Parathyroid adenoma (tissue), 2 donors: ENCODE measurements at regions not wholly inside any gene's neighbourhood (a gene's known extent, or its start where the extent isn't known, plus 50 kb on each side); places are given as distances from the start of the nearest gene placed in this dataset.

Experiments used
- H2AFZ ChIP-seq: fragments of 300-600 bp; sonication (generic); one replicate; pipeline ENCODE4 v1.7.0; 2017; ENCODE audit warnings: antibody characterized with exemption, mild to moderate bottlenecking
- H3K27ac ChIP-seq: fragments of 300-600 bp; sonication (generic); one replicate; pipeline ENCODE4 v1.7.0; 2017
- H3K27me3 ChIP-seq: fragments of 300-600 bp; sonication (generic); one replicate; pipeline ENCODE4 v1.7.0; 2017; ENCODE audit warnings: low read length; ENCODE audit not compliant: control insufficient read depth, insufficient read depth
- H3K36me3 ChIP-seq: fragments of 300-600 bp; sonication (generic); one replicate; pipeline ENCODE4 v1.7.0; 2017; ENCODE audit warnings: low read length; ENCODE audit not compliant: control insufficient read depth, insufficient read depth
- H3K4me1 ChIP-seq: fragments of 300-600 bp; sonication (generic); one replicate; pipeline ENCODE4 v1.7.0; 2017; ENCODE audit warnings: control low read depth
- H3K4me2 ChIP-seq: fragments of 300-600 bp; sonication (generic); one replicate; pipeline ENCODE4 v1.7.0; 2017; ENCODE audit warnings: low read length
- H3K4me3 ChIP-seq: fragments of 300-600 bp; sonication (generic); one replicate; pipeline ENCODE4 v1.7.0; 2017; ENCODE audit warnings: low read depth, low read length
- H3K79me2 ChIP-seq: fragments of 300-600 bp; sonication (generic); one replicate; pipeline ENCODE4 v1.7.0; 2017; ENCODE audit warnings: control low read depth
- H3K9ac ChIP-seq: fragments of 300-600 bp; sonication (generic); one replicate; pipeline ENCODE4 v1.7.0; 2017; ENCODE audit warnings: mild to moderate bottlenecking
- H3K9me3 ChIP-seq: fragments of 300-600 bp; sonication (generic); one replicate; pipeline ENCODE4 v1.7.0; 2017; ENCODE audit warnings: low read length; ENCODE audit not compliant: control insufficient read depth
- CTCF ChIP-seq: fragments of 300-600 bp; sonication (generic); IDR thresholded peaks from one replicate; pipeline ENCODE4 v1.7.0; 2017; ENCODE audit warnings: antibody characterized with exemption, mild to moderate bottlenecking
- donor health status: primary hyperparathyroidism.

DNA sequence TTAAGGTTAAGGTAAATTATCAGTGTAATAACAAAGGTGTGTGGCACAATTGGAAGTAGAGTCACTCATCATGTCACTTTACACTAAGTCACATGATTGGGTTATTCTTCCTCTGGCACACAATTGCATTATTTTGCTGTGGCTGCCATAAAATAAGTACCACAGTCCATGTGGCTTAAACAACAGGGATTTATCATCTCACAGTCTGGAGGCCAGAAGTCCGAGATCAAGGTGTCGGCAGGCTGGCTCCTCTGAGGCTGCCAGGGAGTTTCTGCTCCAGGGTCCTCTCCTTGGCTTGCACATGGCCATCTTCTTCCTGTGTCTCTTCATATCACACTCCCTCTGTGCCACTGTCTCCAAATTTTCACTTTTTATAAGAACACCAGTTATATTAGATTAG, 421.2 kb downstream of the CMPK2 start:
- H3K4me3 ChIP-seq, result no peak overlapping the region
- no peak overlapping the region for H3K9ac ChIP-seq
- H3K9me3 ChIP-seq, result no peaks in the 10 kb centered on the region
- TF ChIP-seq CTCF, result no peak
- H3K4me1 ChIP-seq, result no peaks in the 10 kb centered on the region
- H2AFZ ChIP-seq, result no peak overlapping the region
- H3K36me3 ChIP-seq, result no peaks in the 10 kb centered on the region
- H3K27me3 ChIP-seq, result no peaks in the 10 kb centered on the region
- no peaks in the 10 kb centered on the region for H3K79me2 ChIP-seq
- no peak overlapping the region for H3K4me2 ChIP-seq
- H3K27ac ChIP-seq, result no peak overlapping the region

GRCh38 chr2:6445156-6445555, 420.6 kb downstream of the CMPK2 start:
- Histone ChIP-seq H3K27me3 (no peaks in the 10 kb centered on the region), H3K27ac (no peak overlapping the region), H3K9ac (no peak overlapping the region), H3K9me3 (no peaks in the 10 kb centered on the region), H3K36me3 (no peaks in the 10 kb centered on the region), H2AFZ (no peak overlapping the region), H3K79me2 (no peaks in the 10 kb centered on the region), H3K4me2 (no peak overlapping the region), H3K4me3 (no peak overlapping the region), H3K4me1 (no peaks in the 10 kb centered on the region)
- TF ChIP-seq CTCF, result no peak

DNA sequence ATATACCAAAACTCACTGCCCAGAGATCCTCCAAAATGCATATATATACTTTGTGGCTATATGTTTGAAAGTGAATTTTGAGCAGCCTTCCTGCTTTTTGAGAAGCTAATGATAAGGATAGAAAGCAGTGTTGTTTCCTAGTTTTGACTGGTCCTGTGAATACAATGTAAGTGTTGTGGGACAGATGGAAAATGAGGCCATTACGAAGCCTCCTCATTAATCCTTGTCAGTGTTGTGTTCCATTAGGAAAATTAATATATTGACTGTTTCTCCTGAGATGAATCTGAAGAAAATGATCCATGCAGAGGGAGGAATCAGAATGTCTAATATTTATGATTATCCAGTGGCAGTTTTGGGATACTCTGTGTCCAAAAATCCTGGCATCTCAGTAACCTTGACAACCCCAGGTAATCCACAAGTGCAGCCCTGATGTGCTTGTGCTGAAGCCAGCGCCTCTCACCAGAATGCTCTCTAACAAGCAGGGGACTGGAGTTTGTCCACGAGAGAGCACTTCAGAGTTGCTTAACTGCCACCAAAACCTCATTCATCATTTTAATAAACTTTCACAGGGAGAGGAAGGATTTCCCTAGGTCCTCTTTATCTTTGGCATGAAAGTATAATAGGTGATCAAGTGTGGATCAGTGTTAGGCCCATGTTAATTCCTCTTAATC, 418.6 kb downstream of the CMPK2 start:
- H3K9ac ChIP-seq, result no peak overlapping the region
- no peaks in the 10 kb centered on the region for H3K79me2 ChIP-seq
- H3K36me3 ChIP-seq, result no peaks in the 10 kb centered on the region
- H3K4me3 ChIP-seq, result no peak overlapping the region
- H3K4me2 ChIP-seq, result no peak overlapping the region
- H3K27ac ChIP-seq, result no peak overlapping the region
- TF ChIP-seq CTCF, result no peak
- H3K9me3 ChIP-seq, result no peaks in the 10 kb centered on the region
- no peak overlapping the region for H2AFZ ChIP-seq
- H3K4me1 ChIP-seq, result no peaks in the 10 kb centered on the region
- H3K27me3 ChIP-seq, result no peaks in the 10 kb centered on the region

DNA sequence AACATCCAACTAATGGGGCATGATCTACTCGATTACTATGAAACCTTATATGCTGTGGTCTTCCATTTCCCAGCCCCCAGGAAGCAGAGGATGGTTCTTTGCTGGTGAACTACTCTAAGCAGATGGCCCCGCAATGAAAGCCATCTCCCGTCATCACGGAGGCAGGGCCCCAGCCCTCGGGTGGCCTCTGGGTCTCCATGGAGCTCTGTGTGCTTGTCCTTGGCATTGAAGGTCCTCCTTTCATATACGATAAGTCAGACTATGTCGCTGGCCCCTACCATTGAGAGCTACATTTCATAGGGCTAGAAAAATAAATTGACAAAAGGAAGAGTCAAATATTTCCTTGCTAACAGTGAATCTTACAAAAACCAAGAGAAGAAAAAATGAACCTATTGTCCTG, 416.8 kb downstream of the CMPK2 start:
- Histone ChIP-seq H3K79me2 (no peaks in the 10 kb centered on the region), H2AFZ (no peak overlapping the region), H3K27ac (no peak overlapping the region), H3K9me3 (no peaks in the 10 kb centered on the region), H3K4me1 (no peaks in the 10 kb centered on the region), H3K9ac (no peak overlapping the region), H3K4me3 (no peak overlapping the region), H3K4me2 (no peak overlapping the region), H3K27me3 (no peaks in the 10 kb centered on the region), H3K36me3 (no peaks in the 10 kb centered on the region)
- TF ChIP-seq CTCF, result no peak

- Histone ChIP-seq H3K9ac (no peak overlapping the region), H3K79me2 (no peaks in the 10 kb centered on the region), H2AFZ (no peak overlapping the region), H3K27me3 (no peaks in the 10 kb centered on the region), H3K4me3 (no peak overlapping the region), H3K4me2 (no peak overlapping the region), H3K36me3 (no peaks in the 10 kb centered on the region), H3K9me3 (no peaks in the 10 kb centered on the region), H3K4me1 (no peaks in the 10 kb centered on the region), H3K27ac (no peak overlapping the region)
- TF ChIP-seq CTCF, result no peak
These were observed 416.4 kb downstream of the CMPK2 start for GRCh38 chr2:6449343-6449742.
